CD4-positive, alpha-beta T cell treated with Interleukin-21 for 1 hour (primary cell): ENCODE measurements at regions not wholly inside any gene's neighbourhood (a gene's known extent, or its start where the extent isn't known, plus 50 kb on each side); places are given as distances from the start of the nearest gene placed in this dataset.

Experiments used
- DNase-seq: peaks from one replicate; pipeline ENCODE4 v3.0.0-alpha.2; 2020

- DNase-seq = no peak
Measured at GRCh38 chr12:124627956-124628355, 60.5 kb upstream of the NCOR2 start.

- no peak for DNase-seq
Measured at GRCh38 chr12:124626971-124627411, 59.6 kb upstream of the NCOR2 start.

DNA sequence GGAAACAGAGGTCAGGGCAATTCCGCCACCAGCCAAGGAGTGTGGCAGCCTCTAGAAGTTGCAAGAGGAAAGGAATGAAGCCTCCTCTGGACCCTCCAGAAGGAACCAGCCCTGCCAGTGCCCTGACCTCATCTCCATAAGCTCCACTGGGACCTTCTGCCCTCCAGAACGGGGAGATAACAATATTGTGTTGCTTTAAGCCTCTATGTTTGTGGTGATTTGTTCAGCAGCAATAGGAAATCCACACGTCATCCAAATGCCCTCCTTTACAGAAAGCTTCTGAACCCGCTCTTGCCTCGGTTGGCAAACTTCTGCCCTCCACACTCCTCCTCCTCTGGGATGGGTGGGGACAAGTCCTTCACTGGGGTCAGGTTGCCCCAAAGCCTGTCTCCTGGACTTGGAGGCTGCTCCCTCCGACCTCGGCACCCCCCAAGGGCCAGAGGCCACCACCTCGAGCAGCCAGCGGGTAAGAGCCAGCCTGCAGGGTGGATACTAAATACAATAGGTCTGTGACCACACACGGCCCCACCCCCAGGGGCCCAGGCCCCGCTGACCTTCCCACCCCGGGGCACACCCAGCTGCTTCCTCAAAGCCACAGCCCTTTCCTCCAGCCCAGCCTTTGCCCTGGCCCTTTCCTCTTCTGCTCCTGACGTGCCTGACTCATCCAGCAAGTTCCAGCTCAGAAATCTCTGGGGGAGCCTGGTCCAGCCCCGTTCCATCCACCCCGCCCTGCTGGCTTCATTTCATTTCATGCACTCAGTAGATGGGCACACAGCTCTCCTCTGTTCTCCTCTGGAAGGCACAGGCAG, 58.7 kb upstream of the NCOR2 start:
- DNase-seq = no peak

DNA sequence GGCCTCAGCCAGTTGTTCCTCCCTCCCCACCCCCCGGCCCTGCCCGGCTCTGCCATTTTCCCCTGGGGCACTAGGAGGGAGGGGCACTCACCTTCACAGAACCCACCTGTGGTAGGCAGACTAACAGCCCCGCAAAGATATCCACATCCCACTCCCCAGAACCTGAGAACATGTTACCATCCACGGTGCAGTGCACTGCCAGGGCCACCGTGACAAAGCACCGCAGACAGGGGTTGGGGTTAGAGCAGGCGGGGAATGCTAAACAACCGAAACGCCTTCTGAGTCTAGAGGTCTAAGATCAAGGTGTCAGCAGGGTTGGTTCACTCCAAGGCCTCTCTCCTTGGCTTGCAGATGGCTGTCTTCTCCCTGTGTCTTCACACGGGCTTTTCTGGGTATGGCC, 57.4 kb upstream of the NCOR2 start:
- DNase-seq = no peak

- DNase-seq = no peak
Measured at GRCh38 chr12:124623344-124624035, 56.1 kb upstream of the NCOR2 start.

GRCh38 chr12:124622764-124623163, 55.4 kb upstream of the NCOR2 start:
- DNase-seq = no peak

GRCh38 chr12:124622331-124622730, 54.9 kb upstream of the NCOR2 start:
- DNase-seq = no peak

- DNase-seq = no peak
Measured at GRCh38 chr12:124621296-124621660, 53.9 kb upstream of the NCOR2 start.

GRCh38 chr12:124620606-124621295, 53.3 kb upstream of the NCOR2 start:
- no peak for DNase-seq

DNA sequence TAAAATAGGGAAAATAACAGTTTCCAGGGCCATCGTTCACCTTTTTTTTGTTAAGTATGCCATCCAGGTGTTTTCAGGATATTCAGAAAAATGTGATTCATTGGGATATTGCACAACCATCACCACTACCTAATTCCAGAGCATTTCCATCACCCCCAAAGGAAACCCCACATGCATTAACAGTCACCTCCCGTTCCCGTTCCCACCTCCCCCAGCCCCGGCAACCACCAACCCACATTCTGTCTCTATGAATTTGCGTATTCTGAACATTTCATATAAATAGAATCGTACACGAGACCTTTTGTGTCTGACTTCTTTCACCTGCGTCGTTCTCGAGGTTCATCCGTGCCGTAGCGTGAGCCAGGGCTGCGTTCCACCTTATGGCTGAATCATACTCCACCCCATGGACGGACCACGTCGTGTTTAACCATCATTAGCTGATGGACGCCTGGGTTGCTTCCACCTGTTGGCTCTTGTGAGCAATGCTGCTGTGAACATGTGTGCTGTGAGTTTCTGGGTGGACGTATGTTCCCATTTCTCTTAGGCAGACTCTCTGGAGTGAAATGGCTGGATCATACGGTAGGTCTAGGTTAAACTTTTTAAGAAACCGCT, 51.0 kb upstream of the NCOR2 start:
- DNase-seq = no peak

GRCh38 chr12:124617615-124618014, 50.2 kb upstream of the NCOR2 start:
- DNase-seq = no peak
